Neural progenitor cell (in vitro differentiated cells): ENCODE measurements at regions not wholly inside any gene's neighbourhood (a gene's known extent, or its start where the extent isn't known, plus 50 kb on each side); places are given as distances from the start of the nearest gene placed in this dataset.

Source experiments
- DNase-seq: peaks from one replicate; pipeline ENCODE4 v3.0.0-alpha.2; 2016; ENCODE audit warnings: low spot score
- H2AFZ ChIP-seq: fragments of 200-600 bp; sonication (generic); replicated peaks from 2 replicates; pipeline ENCODE4 v1.6.1; 2016; ENCODE audit warnings: antibody characterized with exemption
- H3F3A ChIP-seq: fragments of 200-600 bp; sonication (generic); 2 replicates; pipeline ENCODE4 v1.6.1; 2016; ENCODE audit warnings: antibody characterized with exemption, low read depth
- H3K27ac ChIP-seq: fragments of 200-600 bp; sonication (generic); 2 replicates; pipeline ENCODE4 v1.5.1; 2016; ENCODE audit warnings: mild to moderate bottlenecking
- H3K27me3 ChIP-seq: fragments of 200-600 bp; sonication (generic); 2 replicates; pipeline ENCODE4 v1.6.1; 2016; ENCODE audit warnings: mild to moderate bottlenecking, moderate library complexity
- H3K36me3 ChIP-seq: fragments of 200-600 bp; sonication (generic); 2 replicates; pipeline ENCODE4 v1.5.1; 2016
- H3K4me1 ChIP-seq: fragments of 200-600 bp; sonication (generic); 2 replicates; pipeline ENCODE4 v1.6.1; 2016; ENCODE audit warnings: mixed run types
- H3K4me2 ChIP-seq: fragments of 200-600 bp; sonication (generic); 2 replicates; pipeline ENCODE4 v1.6.1; 2016
- H3K4me3 ChIP-seq: fragments of 200-600 bp; sonication (generic); 2 replicates; pipeline ENCODE4 v1.5.1; 2016
- H3K79me2 ChIP-seq: fragments of 200-600 bp; sonication (generic); 2 replicates; pipeline ENCODE4 v1.6.1; 2016; ENCODE audit warnings: low read depth
- H3K9ac ChIP-seq: fragments of 200-600 bp; sonication (generic); 2 replicates; pipeline ENCODE4 v1.6.1; 2016
- H3K9me3 ChIP-seq: fragments of 200-600 bp; sonication (generic); 2 replicates; pipeline ENCODE4 v1.5.1; 2016; ENCODE audit warnings: low read depth
- H4K20me1 ChIP-seq: fragments of 200-600 bp; sonication (generic); 2 replicates; pipeline ENCODE4 v1.6.1; 2016; ENCODE audit warnings: low read depth
- H3K27ac Mint-ChIP-seq: 3 replicates; pipeline ENCODE4 v1.8.0; 2021; ENCODE audit warnings: mixed read lengths
- H3K27me3 Mint-ChIP-seq: 2 replicates; pipeline ENCODE4 v1.8.0; 2022; ENCODE audit warnings: low read depth, mild to moderate bottlenecking, inconsistent platforms, moderate library complexity, mixed read lengths; ENCODE audit not compliant: insufficient read depth
- H3K36me3 Mint-ChIP-seq: 3 replicates; pipeline ENCODE4 v1.8.0; 2021; ENCODE audit warnings: mixed read lengths
- H3K4me1 Mint-ChIP-seq: 3 replicates; pipeline ENCODE4 v1.8.0; 2021; ENCODE audit warnings: mixed read lengths
- H3K4me3 Mint-ChIP-seq: 3 replicates; pipeline ENCODE4 v1.8.0; 2021; ENCODE audit warnings: mild to moderate bottlenecking, moderate library complexity, mixed read lengths
- H3K9me3 Mint-ChIP-seq: 3 replicates; pipeline ENCODE4 v1.8.0; 2020; ENCODE audit warnings: mixed read lengths
- EZH2 ChIP-seq: fragments of 200-600 bp; sonication (generic); IDR thresholded peaks from 2 replicates; pipeline ENCODE4 v1.6.1; 2017; ENCODE audit warnings: antibody characterized with exemption, mild to moderate bottlenecking, moderate library complexity
- EZH2phosphoT487 ChIP-seq: fragments of 200-600 bp; sonication (generic); IDR thresholded peaks from 2 replicates; pipeline ENCODE4 v1.6.1; 2017; ENCODE audit warnings: antibody characterized with exemption
- TF ChIP-seq, protein P1 (sequence below): fragments of 200-600 bp; sonication (generic); IDR thresholded peaks from 2 replicates; pipeline ENCODE4 v1.5.1; 2017; ENCODE audit warnings: antibody characterized with exemption, mild to moderate bottlenecking

DNA sequence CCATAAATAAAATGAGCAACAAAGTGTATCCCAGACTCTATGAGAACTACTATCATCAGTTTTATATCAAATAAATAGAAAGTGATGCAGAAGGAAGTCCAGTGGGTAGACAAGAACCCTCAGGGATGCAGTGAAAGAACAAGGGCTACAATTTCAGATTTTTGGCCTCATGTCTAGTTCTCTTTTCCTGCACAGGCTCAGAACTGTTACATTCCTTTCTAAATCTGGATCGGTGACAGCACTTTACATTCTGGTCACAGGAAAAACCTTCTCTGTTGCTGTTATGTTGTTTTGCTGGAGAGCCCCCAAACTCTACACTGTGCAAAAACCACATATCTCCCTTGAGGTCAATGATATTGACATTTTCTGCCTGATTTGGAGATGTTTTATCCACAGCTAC is 108.8 kb upstream of the ANO5 start:
- Histone ChIP-seq H3F3A (no peaks in the 10 kb centered on the region), H4K20me1 (no peaks in the 10 kb centered on the region), H3K4me3 (no peak overlapping the region), H3K27ac (no peak overlapping the region), H3K4me2 (no peak overlapping the region), H3K79me2 (no peaks in the 10 kb centered on the region), H3K4me1 (no peaks in the 10 kb centered on the region), H3K9ac (no peak overlapping the region), H3K27me3 (no peaks in the 10 kb centered on the region), H3K36me3 (no peaks in the 10 kb centered on the region), H3K9me3 (no peaks in the 10 kb centered on the region), H2AFZ (peak overlapping the region; percentile 7)
- Mint-ChIP-seq H3K4me1 (peaks cover 7% of the 10 kb centered on the region), H3K27me3 (no peaks in the 10 kb centered on the region), H3K4me3 (no peak overlapping the region), H3K27ac (no peak overlapping the region), H3K36me3 (no peaks in the 10 kb centered on the region), H3K9me3 (no peaks in the 10 kb centered on the region)
- TF ChIP-seq EZH2: no peak
- TF ChIP-seq, protein P1, sequence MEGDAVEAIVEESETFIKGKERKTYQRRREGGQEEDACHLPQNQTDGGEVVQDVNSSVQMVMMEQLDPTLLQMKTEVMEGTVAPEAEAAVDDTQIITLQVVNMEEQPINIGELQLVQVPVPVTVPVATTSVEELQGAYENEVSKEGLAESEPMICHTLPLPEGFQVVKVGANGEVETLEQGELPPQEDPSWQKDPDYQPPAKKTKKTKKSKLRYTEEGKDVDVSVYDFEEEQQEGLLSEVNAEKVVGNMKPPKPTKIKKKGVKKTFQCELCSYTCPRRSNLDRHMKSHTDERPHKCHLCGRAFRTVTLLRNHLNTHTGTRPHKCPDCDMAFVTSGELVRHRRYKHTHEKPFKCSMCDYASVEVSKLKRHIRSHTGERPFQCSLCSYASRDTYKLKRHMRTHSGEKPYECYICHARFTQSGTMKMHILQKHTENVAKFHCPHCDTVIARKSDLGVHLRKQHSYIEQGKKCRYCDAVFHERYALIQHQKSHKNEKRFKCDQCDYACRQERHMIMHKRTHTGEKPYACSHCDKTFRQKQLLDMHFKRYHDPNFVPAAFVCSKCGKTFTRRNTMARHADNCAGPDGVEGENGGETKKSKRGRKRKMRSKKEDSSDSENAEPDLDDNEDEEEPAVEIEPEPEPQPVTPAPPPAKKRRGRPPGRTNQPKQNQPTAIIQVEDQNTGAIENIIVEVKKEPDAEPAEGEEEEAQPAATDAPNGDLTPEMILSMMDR: no peak
- no peak for TF ChIP-seq EZH2phosphoT487
- DNase-seq: no peak

DNA sequence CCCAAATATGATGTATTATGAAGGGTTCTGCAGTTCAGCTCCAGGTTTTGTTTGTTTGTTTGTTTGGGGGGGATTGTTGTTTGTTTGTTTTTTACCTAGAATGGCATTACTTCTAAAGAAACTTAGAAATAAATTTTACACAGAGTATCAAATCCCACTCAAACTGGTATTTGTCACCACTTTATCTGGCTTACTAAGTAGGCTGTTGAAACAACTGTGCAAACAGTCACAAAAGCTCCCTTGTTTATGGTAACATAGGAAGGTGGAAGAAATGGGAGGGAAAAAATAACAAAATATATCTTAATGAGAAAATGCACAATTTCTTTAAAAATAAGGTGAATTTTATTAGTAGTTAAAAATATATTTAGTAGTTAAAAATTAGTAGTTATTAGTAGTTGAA is 108.3 kb upstream of the ANO5 start:
- Histone ChIP-seq H3K79me2 (no peaks in the 10 kb centered on the region), H3F3A (no peaks in the 10 kb centered on the region), H3K4me2 (no peak overlapping the region), H3K27ac (no peak overlapping the region), H3K27me3 (no peaks in the 10 kb centered on the region), H2AFZ (no peak overlapping the region), H3K4me1 (no peaks in the 10 kb centered on the region), H3K36me3 (no peaks in the 10 kb centered on the region), H3K9ac (no peak overlapping the region), H3K9me3 (no peaks in the 10 kb centered on the region), H3K4me3 (no peak overlapping the region), H4K20me1 (no peaks in the 10 kb centered on the region)
- Mint-ChIP-seq H3K4me3 (no peak overlapping the region), H3K9me3 (no peaks in the 10 kb centered on the region), H3K27me3 (no peaks in the 10 kb centered on the region), H3K27ac (no peak overlapping the region), H3K4me1 (peaks cover 2% of the 10 kb centered on the region), H3K36me3 (no peaks in the 10 kb centered on the region)
- TF ChIP-seq EZH2phosphoT487: no peak
- no peak for DNase-seq

DNA sequence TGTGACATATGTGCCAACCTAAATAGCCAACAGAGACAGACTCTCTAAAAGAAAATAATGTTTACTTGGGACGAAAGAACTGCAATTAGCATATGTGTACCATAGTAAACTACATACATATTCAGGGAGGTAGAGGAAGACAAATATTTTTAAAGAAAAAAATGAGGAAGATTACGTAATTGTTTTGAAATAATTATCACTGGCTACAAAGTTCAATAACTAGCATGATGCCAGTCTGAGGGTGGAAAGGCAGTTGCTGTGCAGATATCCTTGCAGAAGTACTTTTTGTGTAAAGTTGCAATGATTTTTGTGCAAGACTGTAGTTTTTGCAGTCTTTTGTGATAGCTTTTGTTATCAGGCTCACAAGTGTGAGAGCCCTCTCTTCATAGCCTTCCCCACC is 103.3 kb upstream of the ANO5 start:
- H3K27me3 Mint-ChIP-seq: peaks cover 3% of the 10 kb centered on the region
- no peaks in the 10 kb centered on the region for H4K20me1 ChIP-seq
- H3K4me2 ChIP-seq: no peak overlapping the region
- H3F3A ChIP-seq: no peaks in the 10 kb centered on the region
- H3K27me3 ChIP-seq: no peaks in the 10 kb centered on the region
- no peaks in the 10 kb centered on the region for H3K4me1 Mint-ChIP-seq
- H3K4me3 Mint-ChIP-seq: no peak overlapping the region
- no peak overlapping the region for H3K9ac ChIP-seq
- no peak overlapping the region for H3K27ac Mint-ChIP-seq
- H3K27ac ChIP-seq: no peak overlapping the region
- no peaks in the 10 kb centered on the region for H3K9me3 Mint-ChIP-seq
- H3K79me2 ChIP-seq: no peaks in the 10 kb centered on the region
- TF ChIP-seq EZH2phosphoT487 (no peak), EZH2 (no peak)
- TF ChIP-seq, protein P1: no peak
- no peak overlapping the region for H2AFZ ChIP-seq
- DNase-seq: no peak
- no peaks in the 10 kb centered on the region for H3K9me3 ChIP-seq
- H3K4me1 ChIP-seq: no peaks in the 10 kb centered on the region
- H3K4me3 ChIP-seq: no peak overlapping the region
- no peaks in the 10 kb centered on the region for H3K36me3 ChIP-seq
- no peaks in the 10 kb centered on the region for H3K36me3 Mint-ChIP-seq

DNA sequence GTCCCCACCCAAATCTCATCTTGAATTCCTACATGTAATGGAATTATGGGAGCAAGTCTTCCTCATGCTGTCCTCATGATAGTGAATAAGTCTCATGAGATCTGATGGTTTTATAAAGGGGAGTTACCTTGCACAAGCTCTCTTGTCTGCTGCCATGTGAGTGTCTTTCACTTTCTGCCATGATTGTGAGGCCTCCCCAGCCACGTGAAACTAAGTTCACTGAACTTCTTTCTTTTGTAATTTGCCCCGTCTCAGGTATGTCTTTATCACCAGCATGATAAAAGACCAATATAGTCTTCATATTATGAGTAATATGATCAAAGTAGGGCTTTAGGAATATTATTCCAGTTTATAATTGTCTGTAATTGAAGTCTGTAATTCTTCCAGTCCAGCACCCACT is 86.3 kb upstream of the ANO5 start:
- H4K20me1 ChIP-seq: no peaks in the 10 kb centered on the region
- H2AFZ ChIP-seq: no peak overlapping the region
- no peaks in the 10 kb centered on the region for H3K4me1 ChIP-seq
- no peaks in the 10 kb centered on the region for H3K79me2 ChIP-seq
- H3F3A ChIP-seq: no peaks in the 10 kb centered on the region
- no peak for DNase-seq
- H3K9ac ChIP-seq: no peak overlapping the region
- no peak overlapping the region for H3K27ac ChIP-seq
- no peaks in the 10 kb centered on the region for H3K27me3 Mint-ChIP-seq
- no peaks in the 10 kb centered on the region for H3K9me3 Mint-ChIP-seq
- H3K27ac Mint-ChIP-seq: no peak overlapping the region
- H3K27me3 ChIP-seq: no peaks in the 10 kb centered on the region
- TF ChIP-seq EZH2phosphoT487: no peak
- no peak for TF ChIP-seq EZH2
- TF ChIP-seq, protein P1: no peak
- H3K4me2 ChIP-seq: no peak overlapping the region
- H3K4me1 Mint-ChIP-seq: no peaks in the 10 kb centered on the region
- H3K4me3 ChIP-seq: no peak overlapping the region
- no peak overlapping the region for H3K4me3 Mint-ChIP-seq
- H3K36me3 Mint-ChIP-seq: no peaks in the 10 kb centered on the region
- no peaks in the 10 kb centered on the region for H3K9me3 ChIP-seq
- no peaks in the 10 kb centered on the region for H3K36me3 ChIP-seq
